ENCODE measurements at regions not wholly inside any gene's neighbourhood (a gene's known extent, or its start where the extent isn't known, plus 50 kb on each side); places are given as distances from the start of the nearest gene placed in this dataset.

DNA sequence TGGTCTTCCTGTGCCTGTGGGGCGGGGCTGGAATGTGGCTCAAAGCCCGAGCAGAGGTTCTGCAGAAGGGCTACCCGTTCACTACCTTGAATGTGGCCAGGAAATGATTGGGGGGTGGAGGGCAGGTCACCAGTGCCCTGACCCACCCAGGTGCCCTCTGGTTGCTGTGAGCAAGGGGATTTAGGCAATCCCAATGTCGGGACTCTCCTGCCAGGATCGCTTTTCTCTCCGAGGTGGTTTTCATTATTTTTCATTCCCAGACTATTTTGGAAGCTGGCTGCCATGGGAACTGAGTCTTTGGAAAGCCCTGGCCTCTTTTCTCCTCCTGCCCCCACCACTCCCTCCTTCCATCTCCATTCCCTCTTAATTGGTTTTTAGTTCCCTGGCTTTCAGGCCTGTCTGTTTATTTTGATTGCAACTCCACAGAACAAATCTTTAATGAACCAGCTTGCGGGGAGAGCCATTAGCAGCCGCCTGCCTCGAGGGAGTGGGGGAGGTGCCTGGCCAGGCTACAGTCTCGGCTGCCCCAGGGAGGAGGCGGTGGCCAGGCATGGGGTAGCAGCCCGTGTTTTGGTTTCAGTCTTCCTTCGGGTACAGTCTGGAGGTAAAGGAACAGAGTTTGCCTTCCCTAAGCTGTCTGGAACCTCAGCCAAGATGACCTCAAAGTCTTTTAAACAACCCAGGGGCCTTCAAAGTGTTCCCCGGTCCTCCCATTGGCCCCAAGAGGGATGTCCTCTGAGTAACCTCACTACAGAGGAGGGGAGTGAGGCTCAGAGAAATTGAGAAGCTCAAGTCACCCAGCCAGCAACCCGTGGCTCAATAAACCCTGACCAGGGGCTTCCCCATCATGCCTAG, 114.4 kb upstream of the HAAO start:
- peak in 32 of 51 donors; percentile 3 to 80 (median 48) for DNase-seq

DNA sequence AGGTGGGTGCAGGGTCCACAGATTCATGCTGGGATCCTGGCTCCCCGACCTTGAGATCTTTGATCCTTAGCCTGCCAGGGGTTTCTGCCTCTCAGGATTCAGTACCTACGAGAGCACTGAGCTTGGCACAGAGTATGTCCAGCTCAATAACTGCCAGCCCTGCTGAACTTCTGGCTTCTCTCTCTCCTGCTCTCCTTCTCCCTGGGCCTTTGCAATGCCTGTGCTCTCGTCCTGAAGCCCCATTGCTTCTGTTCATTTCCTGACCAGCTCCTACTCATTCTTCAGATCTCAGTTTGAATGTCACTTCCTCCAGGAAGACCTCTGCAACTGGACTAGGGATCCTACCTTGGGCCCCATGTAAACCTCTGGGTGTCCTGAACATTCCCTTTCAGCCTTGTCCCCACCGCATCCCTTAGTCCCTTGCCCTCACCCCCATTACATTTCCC, 113.8 kb upstream of the HAAO start:
- DNase-seq: no peak

DNA sequence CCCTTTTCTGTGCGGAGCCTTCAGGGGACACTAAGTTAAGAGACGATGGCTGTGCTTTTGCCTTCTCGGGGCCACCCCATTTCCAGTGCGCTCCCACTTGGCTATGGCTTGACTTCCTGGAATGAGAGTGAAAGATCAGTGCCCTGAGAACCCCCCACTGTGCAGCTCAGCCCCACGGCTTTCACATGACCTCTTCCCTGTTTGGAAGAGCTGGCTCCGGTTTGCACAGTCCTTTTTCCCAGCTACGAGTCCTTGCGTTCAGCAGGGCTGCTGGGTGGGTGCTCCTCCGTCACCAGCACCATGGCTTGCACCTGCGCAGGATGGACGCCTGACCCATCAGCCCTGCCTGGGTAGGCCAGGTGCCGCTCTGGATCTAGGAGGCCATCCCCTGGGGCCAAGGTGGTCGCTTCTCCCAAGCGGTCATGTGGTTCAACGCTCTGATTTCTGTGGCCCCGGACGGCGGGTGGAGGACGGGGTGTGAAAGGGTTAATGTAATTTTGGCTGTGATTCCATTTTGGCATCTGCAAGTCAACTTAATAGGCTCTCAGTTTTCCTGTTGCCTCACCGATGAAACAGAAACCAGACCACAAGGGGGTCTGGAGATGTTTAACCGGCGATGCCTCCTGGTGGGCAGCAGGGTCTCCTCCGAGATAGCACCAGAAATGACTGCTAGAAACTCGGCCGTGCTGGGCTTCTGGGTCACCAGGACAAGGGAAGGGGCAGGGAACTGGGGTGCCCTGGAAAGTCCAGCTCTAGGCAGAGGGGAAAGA, 113.1 kb upstream of the HAAO start:
- no peak for DNase-seq

DNA sequence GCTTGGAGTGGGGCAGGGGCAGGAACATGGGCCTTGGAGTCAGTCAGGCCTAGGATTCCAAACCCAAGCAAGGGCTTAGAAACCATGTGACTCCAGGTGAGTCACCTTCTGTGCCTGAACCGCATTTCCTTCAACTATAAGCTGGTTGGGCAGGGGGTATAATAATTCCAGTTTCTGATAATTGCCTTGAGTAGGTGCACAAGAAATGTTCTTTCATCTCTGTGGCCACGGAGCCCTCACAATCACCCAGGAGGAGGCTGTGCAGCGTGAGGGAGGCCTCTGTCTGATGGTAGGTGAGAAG, 112.1 kb upstream of the HAAO start:
- DNase-seq: no peak

DNA sequence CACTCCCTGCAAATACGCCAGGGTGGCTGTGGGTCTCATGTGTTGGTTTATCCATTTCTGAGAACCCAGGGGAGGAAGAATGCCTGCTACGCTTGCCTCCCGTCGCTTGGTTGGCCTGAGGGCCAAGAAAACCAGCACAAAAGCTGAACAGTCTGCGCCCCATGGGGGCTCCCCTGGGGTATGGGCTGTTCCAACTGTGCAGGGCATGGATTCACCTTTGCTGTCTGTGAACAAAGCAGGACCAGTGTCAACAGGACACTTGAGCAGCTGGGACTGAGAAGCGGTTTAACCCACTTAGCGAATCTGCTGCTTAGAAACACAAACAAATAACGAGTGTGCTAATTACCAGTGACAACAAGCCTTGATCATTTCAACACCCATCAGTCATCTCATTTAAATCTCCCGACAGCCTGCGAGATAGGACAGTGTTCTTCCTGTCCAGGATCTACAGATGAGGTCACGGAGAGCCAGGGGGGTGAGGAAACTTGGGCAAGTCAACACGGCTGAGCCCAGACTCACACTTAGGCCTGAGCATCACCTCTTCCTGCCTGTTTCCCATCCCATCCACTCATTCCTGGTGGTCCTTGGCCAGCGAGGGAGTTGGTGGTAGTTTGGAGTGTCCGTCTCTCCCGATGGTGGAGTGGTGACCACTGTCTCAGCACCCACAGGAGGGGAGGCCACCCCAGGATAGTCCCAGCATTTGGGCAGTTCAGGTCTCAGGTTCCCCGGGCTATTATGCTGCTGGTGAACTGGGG, 111.6 kb upstream of the HAAO start:
- DNase-seq: no peak

DNA sequence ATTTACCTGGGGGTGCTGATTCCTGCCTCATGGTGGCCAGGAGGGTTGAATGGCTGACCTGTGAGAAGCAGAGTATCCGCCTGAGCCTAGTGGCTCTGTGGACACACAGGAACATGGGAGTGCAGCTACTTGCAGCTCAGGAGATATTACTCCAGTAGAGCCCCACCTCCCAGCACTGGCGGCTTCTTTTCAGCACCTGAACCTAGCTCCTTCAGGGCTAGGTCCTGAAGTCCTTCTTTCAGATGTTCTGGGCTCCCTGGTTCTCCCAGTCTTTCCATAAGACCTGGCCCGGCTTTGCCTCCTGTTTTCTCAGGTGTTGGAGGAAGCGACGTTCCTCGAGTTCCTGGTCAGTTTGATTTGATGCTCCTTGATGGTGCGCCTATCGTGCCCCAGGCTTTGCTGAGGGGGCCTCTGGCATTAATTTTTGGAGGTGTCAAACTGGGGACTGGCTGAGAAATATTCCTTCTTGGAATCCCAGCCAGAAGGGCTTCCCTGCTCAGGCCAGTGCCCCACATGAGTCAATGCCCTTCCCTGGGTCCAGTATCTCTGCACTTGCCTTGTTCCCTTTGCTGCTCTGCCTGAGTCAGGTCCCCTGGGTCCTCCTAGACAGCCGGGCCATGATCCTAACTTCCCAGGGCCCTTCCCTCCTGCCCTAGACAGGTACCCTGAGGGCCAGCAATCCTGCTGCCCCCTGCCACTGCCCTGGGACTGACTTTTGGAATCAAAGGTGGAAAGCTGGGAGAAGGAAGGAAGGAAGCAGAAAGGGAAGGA, 110.7 kb upstream of the HAAO start:
- DNase-seq: no peak

DNA sequence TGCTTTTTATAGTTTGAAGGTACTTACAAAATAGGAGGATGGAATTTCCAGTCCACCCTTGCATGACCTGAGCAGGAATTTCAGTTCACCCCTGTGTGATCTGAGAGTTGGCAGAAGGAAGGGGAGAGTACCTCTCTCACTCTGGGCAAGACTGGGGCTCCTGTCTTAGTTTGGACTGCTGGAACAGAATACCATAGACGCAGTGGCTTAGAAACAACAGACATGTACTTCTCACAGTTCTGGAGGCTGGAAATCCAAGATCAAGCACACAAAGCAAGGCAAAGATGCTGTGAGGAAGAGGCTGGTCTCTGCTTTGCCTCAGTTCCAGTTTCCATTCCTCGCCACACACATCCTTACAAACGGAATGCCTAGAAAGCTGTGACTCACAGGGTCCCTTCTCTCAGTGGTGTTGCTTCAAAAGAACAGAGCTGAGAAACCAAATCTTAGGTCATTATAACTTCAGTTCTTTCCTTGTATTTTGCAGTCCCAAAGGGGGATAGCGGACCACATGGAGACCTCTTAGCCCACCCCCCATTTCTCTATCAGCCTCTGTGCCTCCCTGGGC, 108.8 kb upstream of the HAAO start:
- DNase-seq: no peak

DNA sequence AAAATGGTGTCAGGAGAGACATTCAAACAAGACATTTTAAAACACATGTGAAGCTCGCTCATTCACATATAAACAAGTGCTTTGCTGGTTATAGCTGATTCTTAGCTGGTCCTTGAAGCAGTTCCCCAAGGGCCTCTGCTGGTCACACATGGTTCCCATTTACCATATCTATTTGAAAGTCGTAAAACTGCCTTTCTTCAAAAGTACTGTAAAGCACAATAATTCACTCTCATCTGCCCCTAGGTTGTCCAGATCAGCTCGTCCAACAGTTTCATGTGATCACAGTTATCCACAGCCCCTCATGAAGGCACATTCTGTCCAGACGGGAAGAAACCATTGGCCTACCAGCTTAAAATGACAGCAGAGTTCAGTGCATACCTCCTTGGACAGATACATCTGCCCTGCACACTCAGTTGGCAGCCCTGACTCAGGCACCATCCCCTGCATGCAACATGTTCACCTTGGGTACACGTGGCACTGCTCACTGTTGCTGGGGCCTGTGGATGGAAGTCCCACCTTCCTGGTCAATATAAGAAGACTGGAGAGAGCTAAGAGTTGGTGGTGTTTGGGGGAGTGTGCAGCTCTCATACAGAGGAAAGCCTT, 108.0 kb upstream of the HAAO start:
- no peak for DNase-seq

DNA sequence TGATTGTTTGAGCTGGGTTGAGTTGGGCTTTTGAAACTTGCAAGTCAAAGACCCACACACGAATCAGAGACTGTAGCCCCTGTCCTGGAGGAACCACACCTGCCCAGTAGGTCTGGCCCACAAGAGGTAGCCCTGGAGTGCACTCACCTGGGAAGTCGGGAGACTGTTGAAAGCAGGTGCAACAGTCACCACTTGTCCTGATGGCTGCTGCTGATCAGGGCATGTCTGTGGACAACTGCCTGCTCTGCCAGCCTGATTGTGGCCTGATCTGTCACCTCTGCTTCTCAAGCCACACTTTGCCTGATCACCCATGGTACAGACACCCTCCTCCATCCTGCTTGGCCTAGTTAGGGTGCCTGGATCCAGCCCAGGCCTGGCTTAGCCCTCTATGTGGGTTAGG, 105.0 kb upstream of the HAAO start:
- DNase-seq: no peak

DNA sequence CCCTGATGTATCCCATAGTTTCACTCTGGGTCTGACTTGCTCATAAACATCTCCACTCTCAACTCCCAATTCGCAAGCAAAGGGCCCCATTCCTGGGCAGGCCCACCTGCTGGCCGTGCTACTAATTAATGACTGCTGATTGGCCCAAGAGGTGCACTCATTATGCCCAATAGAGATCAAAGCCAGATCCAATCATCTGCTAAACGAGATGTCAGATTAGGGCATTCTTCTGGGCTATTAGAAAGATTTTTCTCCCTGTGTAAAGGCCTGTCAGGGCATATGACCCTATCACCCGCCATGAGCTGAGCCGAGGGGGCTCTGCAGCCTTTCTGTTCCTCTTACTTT, 103.4 kb upstream of the HAAO start:
- no peak for DNase-seq

DNA sequence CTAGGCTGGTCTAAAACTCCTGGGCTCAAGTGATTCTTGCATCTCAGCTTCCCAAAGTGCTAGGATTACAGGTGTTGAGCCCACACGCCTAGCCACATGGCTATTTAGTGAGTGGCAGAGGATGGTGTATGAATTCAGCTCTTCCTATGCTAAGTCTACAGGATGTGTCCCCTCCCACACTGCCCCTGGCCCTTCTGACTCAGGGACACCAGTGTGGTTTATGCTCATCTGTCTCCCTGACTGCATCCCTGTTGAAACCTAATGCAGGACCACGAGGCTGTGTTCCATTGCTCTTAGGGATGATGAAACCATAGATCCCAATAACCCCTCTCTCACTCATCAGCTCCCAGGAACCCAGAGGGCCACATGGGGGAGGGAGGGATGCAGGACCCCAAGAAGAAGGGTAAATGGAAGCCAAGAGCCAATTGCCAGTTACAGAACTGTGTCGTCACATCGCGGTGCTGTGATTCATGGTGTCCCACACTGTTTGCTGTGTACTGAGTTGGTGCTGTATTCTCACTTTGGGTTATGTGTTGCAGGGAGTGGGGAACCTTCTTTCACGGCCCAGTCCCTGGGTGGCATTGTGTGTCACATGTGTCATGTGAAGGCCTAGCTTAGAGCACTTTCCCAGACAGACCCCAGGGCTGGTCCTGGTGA, 102.9 kb upstream of the HAAO start:
- no peak for DNase-seq

DNA sequence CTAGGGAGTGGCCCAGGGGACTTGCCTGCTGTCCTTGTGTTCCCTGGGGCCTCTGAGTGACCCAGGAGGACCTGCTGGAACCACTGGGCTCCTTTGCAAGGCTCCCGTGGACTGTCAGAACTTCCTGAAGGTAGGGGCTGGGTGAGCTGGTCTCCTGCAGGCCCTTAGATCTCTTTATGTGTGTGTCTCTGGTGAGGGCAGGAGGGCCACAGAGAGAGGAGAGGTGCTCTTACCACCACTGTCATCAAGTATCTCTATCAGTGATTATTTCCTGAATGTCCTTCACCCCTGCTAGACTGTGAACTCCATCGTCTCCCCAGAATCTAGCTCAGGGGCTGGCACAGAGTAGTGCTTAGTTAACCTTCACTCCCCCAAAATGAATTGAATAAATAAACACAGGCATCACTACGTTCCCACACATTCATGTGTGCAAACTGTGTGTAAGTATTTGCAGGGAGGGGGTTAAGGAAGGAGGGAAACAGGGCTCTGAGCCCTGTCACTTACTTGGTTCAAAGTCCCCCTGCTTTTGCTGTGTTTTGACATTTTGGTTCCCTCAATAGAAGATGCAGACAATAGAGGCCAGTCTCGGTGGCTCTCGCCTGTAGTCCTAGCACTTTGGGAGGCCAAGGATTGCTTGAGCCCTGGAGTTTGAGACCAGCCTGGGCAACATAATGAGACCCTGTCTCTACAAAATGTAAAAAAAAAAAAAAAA, 100.8 kb upstream of the HAAO start:
- DNase-seq: no peak

DNA sequence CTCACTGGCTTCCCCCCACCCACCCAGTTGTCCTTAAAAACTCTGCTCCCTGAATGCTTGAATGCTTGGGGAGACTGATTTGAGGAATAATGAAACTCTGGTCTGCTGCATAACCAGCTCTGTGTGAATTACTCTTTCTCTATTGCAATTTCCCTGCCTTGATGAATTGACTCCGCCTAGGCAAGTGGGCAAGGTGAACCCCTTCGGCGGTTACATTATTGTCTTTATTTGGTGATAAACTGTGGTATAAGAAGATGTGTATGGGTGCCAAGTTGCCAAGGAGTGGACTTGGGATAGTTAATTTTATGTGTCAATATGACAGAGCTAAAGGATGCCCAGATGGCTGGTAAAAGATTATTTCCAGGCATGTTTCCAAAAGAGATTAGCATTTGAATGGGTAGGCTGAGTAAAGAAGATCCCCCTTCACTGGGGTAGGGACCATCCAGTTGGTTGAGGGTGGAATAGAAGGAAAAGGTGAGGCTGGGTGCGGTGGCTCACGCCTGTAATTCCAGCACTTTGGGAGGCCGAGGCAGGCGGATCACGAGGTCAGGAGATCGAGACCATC, 98.5 kb upstream of the HAAO start:
- no peak for DNase-seq

DNA sequence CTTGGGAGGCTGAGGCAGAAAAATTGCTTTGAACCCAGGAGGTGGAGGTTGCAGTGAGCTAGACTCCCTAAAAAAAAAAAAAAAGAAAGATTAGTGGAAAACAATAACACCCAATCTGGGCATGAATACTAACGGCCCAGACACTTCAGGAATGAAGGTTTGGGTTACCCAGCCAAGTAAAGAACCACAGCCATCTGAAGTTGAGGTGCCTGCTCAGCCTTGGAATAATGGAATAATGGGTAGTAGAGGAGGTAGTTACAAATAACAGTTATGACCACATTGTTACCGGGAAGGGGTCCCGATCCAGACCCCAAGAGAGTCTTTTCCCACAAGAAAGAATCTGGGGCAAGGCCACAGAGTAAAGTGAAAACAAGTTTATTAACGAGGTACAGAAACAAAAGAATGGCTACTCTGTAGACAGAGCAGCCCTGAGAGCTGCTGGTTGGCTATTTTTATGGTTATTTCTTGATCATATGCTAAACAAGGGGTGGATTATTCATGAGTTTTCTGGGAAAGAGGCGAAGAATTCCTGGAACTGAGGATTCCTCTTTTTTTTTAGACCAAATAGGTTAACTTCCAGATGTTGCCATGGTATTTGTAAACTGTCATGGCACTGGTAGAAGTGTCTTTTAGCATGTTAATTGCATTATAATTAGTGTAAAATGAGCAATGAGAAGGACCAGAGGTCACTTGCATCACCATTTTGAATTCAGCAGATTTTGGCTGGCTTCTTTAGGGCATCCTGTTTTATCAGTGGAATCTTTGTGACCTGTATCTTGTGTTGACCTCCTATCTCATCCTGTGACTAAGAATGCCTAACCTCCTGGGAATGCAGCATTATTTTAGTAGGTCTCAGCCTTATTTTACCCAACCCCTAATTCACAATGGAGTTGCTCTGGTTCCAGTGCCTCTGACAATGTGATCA, 96.2 kb upstream of the HAAO start:
- no peak for DNase-seq

DNA sequence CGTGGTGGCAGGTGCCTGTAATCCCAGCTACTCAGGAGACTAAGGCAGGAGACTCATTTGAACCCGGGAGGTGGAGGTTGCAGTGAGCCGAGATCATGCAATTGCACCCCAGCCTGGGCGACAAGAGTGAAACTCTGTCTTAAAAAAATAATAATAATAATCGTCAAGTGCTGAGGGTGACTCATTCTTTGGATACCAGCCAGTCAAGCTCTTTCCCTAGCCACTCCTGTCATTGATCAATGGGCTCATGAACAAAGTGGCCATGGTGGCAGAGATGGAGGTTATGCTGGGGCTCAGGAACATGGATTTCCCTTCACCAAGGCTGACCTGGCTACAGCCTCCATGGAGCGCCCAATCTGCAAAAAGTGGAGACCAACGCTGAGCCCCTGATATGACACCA, 94.5 kb upstream of the HAAO start:
- no peak for DNase-seq

DNA sequence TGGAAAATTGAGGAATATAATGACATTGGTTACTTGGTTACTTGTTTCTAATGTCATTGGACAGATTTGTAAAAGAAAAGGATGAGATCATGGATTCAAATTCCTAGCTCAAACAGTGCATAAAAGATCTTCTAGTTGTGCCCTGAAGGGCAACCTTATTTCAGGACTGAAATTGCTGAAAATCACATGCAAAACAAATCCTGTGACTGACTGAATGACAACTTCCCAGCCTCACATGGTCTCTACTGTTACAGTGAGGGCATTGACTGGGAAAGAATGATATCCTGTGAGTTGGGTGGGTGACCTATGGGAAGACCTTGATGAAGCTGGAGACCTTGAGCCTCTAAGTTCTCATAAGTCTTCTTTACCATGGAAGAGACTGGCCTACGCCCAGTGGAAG, 90.4 kb upstream of the HAAO start:
- DNase-seq: no peak

DNA sequence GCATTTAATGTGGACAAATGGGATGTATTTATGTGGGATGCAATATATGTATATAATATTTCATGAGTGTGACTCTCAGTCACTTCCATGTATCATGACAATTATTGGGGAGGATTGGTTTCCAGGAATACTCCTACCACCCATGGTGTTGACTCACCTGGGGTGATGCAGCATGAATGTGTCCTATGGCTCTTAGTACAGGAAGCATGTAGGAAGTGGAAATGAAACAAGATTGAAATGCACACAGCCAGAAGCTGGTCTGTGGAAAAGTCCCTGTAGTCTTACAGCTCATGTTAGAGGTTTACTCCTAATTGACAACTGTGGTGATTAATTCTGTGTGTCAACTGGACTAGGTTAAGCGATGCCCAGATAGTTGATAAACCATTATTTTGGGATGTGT, 89.3 kb upstream of the HAAO start:
- DNase-seq: no peak

All from hypothalamus (tissue), 51 donors.